Neural progenitor cell (in vitro differentiated cells): ENCODE measurements at regions not wholly inside any gene's neighbourhood (a gene's known extent, or its start where the extent isn't known, plus 50 kb on each side); places are given as distances from the start of the nearest gene placed in this dataset.

Experiments
- EZH2 ChIP-seq: fragments of 200-600 bp; sonication (generic); IDR thresholded peaks from 2 replicates; pipeline ENCODE4 v1.6.1; 2017; ENCODE audit warnings: antibody characterized with exemption, mild to moderate bottlenecking, moderate library complexity
- TF ChIP-seq, protein P1 (sequence below): fragments of 200-600 bp; sonication (generic); IDR thresholded peaks from 2 replicates; pipeline ENCODE4 v1.5.1; 2017; ENCODE audit warnings: antibody characterized with exemption, mild to moderate bottlenecking

DNA sequence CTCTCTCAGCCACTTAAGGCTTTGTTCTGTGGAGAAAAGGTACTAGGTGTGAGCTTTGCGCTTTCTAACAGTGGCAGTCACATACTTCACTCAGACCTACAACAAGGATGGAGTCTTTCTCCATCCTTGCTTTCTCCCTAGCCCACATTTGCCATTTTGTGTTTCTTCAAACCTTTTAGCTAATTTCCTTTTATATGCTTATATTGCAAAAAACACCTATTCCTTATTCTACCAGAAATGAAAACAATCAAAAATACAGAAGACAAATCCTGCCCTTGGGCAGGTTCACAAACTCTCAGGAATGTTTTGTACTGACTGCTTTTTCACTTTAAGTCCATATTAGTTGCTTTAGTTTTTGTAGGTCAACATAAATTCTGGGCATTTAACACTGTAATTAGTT, 914.2 kb downstream of the SQOR start:
- TF ChIP-seq EZH2, result no peak
- TF ChIP-seq, protein P1, sequence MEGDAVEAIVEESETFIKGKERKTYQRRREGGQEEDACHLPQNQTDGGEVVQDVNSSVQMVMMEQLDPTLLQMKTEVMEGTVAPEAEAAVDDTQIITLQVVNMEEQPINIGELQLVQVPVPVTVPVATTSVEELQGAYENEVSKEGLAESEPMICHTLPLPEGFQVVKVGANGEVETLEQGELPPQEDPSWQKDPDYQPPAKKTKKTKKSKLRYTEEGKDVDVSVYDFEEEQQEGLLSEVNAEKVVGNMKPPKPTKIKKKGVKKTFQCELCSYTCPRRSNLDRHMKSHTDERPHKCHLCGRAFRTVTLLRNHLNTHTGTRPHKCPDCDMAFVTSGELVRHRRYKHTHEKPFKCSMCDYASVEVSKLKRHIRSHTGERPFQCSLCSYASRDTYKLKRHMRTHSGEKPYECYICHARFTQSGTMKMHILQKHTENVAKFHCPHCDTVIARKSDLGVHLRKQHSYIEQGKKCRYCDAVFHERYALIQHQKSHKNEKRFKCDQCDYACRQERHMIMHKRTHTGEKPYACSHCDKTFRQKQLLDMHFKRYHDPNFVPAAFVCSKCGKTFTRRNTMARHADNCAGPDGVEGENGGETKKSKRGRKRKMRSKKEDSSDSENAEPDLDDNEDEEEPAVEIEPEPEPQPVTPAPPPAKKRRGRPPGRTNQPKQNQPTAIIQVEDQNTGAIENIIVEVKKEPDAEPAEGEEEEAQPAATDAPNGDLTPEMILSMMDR, result no peak
